ENCODE measurements at regions not wholly inside any gene's neighbourhood (a gene's known extent, or its start where the extent isn't known, plus 50 kb on each side); places are given as distances from the start of the nearest gene placed in this dataset.

DNA sequence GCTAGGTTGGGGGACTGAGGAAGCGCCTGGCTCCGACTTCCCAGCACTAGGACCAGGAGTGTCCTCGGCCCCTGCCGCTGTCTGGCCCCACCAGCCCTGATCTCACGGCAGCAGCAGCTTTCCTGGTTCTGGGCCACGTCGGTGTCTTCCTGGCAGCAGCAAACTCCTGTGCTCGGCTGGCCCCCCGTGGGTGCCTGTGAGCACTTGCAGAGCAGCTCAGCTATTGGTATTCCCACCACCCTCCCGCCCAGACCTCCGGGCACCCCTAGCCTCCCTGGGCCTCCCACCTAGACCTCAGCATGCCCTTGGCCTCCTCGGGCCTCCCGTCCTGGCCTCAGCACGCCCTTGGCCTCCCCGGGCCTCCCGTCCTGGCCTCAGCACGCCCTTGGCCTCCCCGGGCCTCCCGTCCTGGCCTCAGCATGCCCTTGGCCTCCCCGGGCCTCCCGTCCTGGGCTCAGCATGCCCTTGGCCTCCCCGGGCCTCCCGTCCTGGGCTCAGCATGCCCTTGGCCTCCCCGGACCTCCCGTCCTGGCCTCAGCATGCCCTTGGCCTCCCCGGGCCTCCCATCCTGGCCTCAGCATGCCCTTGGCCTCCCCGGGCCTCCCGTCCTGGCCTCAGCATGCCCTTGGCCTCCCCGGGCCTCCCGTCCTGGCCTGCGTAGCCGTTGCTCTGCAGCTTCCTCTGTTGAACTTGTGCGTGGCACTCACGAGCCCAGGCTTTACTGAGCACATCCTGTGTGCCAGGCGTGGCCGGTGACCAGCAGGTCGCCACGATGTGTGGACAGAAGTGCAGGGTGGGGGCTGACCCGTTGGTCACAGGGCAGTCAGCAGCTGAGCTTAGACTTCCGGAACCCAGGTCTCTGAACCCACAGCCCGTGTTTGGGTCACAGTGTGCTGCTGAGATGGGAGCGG lies 51.8 kb upstream of the ACSF3 start:
- in situ Hi-C loops (cut with HindIII; ENCODE audit: low pct_unique_long_range_greater_than_20kb, low sequenced_read_pairs): no loop called here
- no peak for DNase-seq (ENCODE audit: low read depth)

DNA sequence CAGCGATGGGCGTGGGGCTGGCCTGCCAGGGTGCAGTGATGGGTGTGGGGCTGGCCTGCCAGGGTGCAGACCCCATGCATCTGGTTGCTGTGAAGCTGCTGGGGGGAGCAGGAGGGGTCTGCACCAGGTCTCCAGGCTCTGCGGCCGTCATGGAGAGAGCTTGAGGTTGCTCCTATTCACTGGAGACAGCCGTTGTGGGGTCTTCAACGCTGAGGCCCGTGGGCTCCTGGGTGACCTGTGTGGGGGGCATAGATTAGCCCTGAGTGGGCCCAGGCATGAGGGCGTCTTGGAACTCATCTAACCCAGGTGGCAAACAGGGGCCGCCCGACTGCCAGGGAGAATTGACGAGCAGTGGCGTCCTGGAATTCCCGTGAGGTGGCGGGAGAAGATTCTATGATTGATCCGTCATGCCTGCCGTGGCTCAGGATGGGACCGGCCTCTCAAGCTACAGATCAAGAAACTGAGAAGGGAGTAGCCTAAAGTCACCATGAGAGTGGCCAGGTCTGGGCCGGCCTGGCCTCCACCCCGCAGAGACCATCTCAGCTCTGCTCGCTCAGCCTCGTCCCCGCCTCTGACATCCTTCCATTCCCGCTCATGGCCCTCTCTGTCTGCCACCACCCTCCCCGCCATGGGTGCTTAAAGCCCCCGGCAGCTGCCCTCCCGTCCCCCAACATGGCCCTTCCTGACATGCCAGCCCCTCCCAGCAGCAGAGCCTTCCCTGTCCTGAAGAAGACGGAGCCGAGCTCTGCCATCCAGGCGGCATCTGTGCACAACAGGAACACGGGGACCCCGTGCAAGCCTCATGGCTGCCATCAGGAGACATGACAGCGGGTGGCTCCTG lies 50.7 kb upstream of the ACSF3 start:
- in situ Hi-C loops (cut with HindIII; ENCODE audit: low pct_unique_long_range_greater_than_20kb, low sequenced_read_pairs): no loop called here

DNA sequence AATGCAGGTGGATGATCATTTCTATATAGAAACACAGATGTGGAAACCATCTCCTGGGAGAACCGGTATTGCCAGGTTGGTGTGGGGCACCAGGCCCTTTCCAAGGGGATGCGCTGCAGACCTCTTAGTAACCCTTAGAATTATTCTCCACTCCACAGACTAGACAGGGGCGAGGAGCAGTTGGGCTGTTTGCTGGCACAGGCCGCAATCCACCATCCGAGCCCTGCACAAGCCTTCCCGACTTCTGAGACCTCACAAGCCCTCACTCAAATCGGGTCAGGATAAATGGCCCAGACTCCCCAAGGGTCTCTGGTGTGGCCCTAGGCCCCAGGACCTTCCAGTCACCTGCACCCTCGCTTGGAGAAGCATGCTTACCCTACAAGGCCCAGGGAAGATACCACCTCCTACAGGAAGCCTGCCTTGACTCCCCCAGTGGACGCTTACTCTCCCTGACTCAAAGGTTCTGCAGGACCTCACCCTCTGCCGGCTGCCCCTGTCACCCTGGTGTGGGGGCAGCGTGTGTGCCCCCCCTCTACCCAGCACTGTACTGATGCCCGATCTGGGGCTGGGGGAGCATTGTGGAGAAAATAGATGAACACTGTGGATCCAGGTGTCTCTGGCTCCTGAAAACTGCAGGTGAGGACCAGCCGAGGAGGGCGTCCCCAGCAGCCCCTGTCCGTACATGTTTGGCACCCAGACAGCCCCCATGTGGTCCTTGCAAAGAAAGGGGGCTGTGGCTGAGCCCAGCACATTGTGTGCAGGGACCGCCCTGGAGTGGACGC lies 49.8 kb upstream of the ACSF3 start:
- in situ Hi-C loops (cut with HindIII; ENCODE audit: low pct_unique_long_range_greater_than_20kb, low sequenced_read_pairs): no loop called here
- no peak for DNase-seq (ENCODE audit: low read depth)

More for the DNA sequence above, 50.7 kb upstream of the ACSF3 start:
- no peak for DNase-seq (ENCODE audit: low read depth)
